ENCODE measurements at regions not wholly inside any gene's neighbourhood (a gene's known extent, or its start where the extent isn't known, plus 50 kb on each side); places are given as distances from the start of the nearest gene placed in this dataset.

GRCh38 chr9:86997156-86997555 is 49.9 kb upstream of the GAS1 start:
- H3K27me3 ChIP-seq (ENCODE audit: control insufficient read depth, insufficient read depth, low read length), result no peaks in the 10 kb centered on the region
- no peaks in the 10 kb centered on the region for H3K4me1 ChIP-seq (ENCODE audit: control insufficient read depth, insufficient read depth, low read length)
- H3K9ac ChIP-seq (ENCODE audit: low read depth, low read length), result no peak overlapping the region
- H3K4me3 ChIP-seq (ENCODE audit: low read length), result no peak overlapping the region
- H3K4me2 ChIP-seq (ENCODE audit: low read length), result no peak overlapping the region
- H3K36me3 ChIP-seq (ENCODE audit: insufficient read depth, low read length), result no peaks in the 10 kb centered on the region
- H3K9me3 ChIP-seq (replicated peaks; ENCODE audit: low read length), result no peaks in the 10 kb centered on the region

- Histone ChIP-seq H3K4me3 (ENCODE audit: low read length) (no peak overlapping the region), H3K4me1 (ENCODE audit: control insufficient read depth, insufficient read depth, low read length) (no peaks in the 10 kb centered on the region), H3K9ac (ENCODE audit: low read depth, low read length) (no peak overlapping the region), H3K9me3 (replicated peaks; ENCODE audit: low read length) (no peaks in the 10 kb centered on the region), H3K36me3 (ENCODE audit: insufficient read depth, low read length) (no peaks in the 10 kb centered on the region), H3K27me3 (ENCODE audit: control insufficient read depth, insufficient read depth, low read length) (no peaks in the 10 kb centered on the region), H3K4me2 (ENCODE audit: low read length) (no peak overlapping the region)
These were observed 50.6 kb upstream of the GAS1 start for GRCh38 chr9:86997951-86998350.

DNA sequence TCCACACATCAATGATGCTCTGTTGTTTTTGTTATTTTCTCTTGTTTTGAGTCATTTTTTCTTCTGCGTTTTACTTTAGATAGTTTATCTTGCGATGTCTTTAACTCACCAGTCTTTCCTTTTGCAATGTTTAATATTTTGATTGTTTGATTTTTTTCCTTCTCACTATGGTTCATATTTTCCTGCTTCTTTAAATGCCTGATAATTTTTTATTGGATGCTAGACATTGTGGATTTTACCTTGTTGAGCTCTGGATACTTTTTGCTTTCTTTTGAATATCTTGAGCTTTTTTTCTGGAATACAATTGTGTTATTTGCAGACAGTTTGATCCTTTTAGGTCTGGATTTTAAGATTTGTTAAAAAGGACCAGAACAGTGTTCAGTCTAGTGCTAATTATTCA is 55.2 kb upstream of the GAS1 start:
- Histone ChIP-seq H3K9me3 (replicated peaks; ENCODE audit: low read length) (no peaks in the 10 kb centered on the region), H3K9ac (ENCODE audit: low read depth, low read length) (no peak overlapping the region), H3K4me2 (ENCODE audit: low read length) (no peak overlapping the region), H3K27me3 (ENCODE audit: control insufficient read depth, insufficient read depth, low read length) (no peaks in the 10 kb centered on the region), H3K4me3 (ENCODE audit: low read length) (no peak overlapping the region), H3K36me3 (ENCODE audit: insufficient read depth, low read length) (no peaks in the 10 kb centered on the region), H3K4me1 (ENCODE audit: control insufficient read depth, insufficient read depth, low read length) (no peaks in the 10 kb centered on the region)

- H3K9ac ChIP-seq (ENCODE audit: low read depth, low read length), result no peak overlapping the region
- no peak overlapping the region for H3K4me2 ChIP-seq (ENCODE audit: low read length)
- no peaks in the 10 kb centered on the region for H3K9me3 ChIP-seq (replicated peaks; ENCODE audit: low read length)
- H3K27me3 ChIP-seq (ENCODE audit: control insufficient read depth, insufficient read depth, low read length), result no peaks in the 10 kb centered on the region
- no peaks in the 10 kb centered on the region for H3K36me3 ChIP-seq (ENCODE audit: insufficient read depth, low read length)
- no peak overlapping the region for H3K4me3 ChIP-seq (ENCODE audit: low read length)
- no peaks in the 10 kb centered on the region for H3K4me1 ChIP-seq (ENCODE audit: control insufficient read depth, insufficient read depth, low read length)
These were observed 56.7 kb upstream of the GAS1 start for GRCh38 chr9:87004016-87004415.

- H3K4me3 ChIP-seq (ENCODE audit: low read length), result no peak overlapping the region
- no peaks in the 10 kb centered on the region for H3K36me3 ChIP-seq (ENCODE audit: insufficient read depth, low read length)
- H3K4me1 ChIP-seq (ENCODE audit: control insufficient read depth, insufficient read depth, low read length), result no peaks in the 10 kb centered on the region
- H3K9me3 ChIP-seq (replicated peaks; ENCODE audit: low read length), result no peaks in the 10 kb centered on the region
- H3K9ac ChIP-seq (ENCODE audit: low read depth, low read length), result no peak overlapping the region
- no peak overlapping the region for H3K4me2 ChIP-seq (ENCODE audit: low read length)
- H3K27me3 ChIP-seq (ENCODE audit: control insufficient read depth, insufficient read depth, low read length), result no peaks in the 10 kb centered on the region
These were observed 59.6 kb upstream of the GAS1 start for GRCh38 chr9:87006956-87007355.

GRCh38 chr9:87007711-87008366 is 60.5 kb upstream of the GAS1 start:
- no peak overlapping the region for H3K9ac ChIP-seq (ENCODE audit: low read depth, low read length)
- no peaks in the 10 kb centered on the region for H3K4me1 ChIP-seq (ENCODE audit: control insufficient read depth, insufficient read depth, low read length)
- H3K27me3 ChIP-seq (ENCODE audit: control insufficient read depth, insufficient read depth, low read length), result no peaks in the 10 kb centered on the region

GRCh38 chr9:87008667-87009066 is 61.4 kb upstream of the GAS1 start:
- no peak overlapping the region for H3K4me2 ChIP-seq (ENCODE audit: low read length)
- H3K4me3 ChIP-seq (ENCODE audit: low read length), result no peak overlapping the region
- no peaks in the 10 kb centered on the region for H3K27me3 ChIP-seq (ENCODE audit: control insufficient read depth, insufficient read depth, low read length)
- H3K9ac ChIP-seq (ENCODE audit: low read depth, low read length), result no peak overlapping the region
- no peaks in the 10 kb centered on the region for H3K36me3 ChIP-seq (ENCODE audit: insufficient read depth, low read length)
- no peaks in the 10 kb centered on the region for H3K9me3 ChIP-seq (replicated peaks; ENCODE audit: low read length)
- H3K4me1 ChIP-seq (ENCODE audit: control insufficient read depth, insufficient read depth, low read length), result no peaks in the 10 kb centered on the region

More at GRCh38 chr9:87007711-87008366, 60.5 kb upstream of the GAS1 start:
- no peak overlapping the region for H3K4me3 ChIP-seq (ENCODE audit: low read length)
- H3K36me3 ChIP-seq (ENCODE audit: insufficient read depth, low read length), result no peaks in the 10 kb centered on the region
- no peak overlapping the region for H3K4me2 ChIP-seq (ENCODE audit: low read length)
- H3K9me3 ChIP-seq (replicated peaks; ENCODE audit: low read length), result no peaks in the 10 kb centered on the region

GRCh38 chr9:87010626-87011025 is 63.3 kb upstream of the GAS1 start:
- no peak overlapping the region for H3K4me3 ChIP-seq (ENCODE audit: low read length)
- no peak overlapping the region for H3K4me2 ChIP-seq (ENCODE audit: low read length)
- H3K4me1 ChIP-seq (ENCODE audit: control insufficient read depth, insufficient read depth, low read length), result no peaks in the 10 kb centered on the region
- H3K9ac ChIP-seq (ENCODE audit: low read depth, low read length), result no peak overlapping the region
- no peaks in the 10 kb centered on the region for H3K36me3 ChIP-seq (ENCODE audit: insufficient read depth, low read length)
- no peaks in the 10 kb centered on the region for H3K9me3 ChIP-seq (replicated peaks; ENCODE audit: low read length)
- no peaks in the 10 kb centered on the region for H3K27me3 ChIP-seq (ENCODE audit: control insufficient read depth, insufficient read depth, low read length)

DNA sequence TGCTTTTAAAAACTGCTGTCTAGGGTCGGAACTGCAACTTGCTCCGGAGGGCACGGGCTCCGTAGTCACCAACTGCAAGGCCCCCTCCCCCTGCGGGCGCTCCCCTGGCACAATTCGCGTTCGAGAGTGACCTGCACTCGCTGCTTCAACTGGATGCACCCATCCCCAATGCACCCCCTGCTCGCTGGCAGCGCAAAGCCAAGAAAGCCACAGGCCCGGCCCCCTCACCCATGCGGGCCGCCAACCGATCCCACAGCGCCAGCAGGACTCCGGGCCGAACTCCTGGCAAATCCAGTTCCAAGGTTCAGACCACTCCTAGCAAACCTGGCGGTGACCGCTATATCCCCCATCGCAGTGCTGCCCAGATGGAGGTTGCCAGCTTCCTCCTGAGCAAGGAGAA is 64.2 kb upstream of the GAS1 start:
- Histone ChIP-seq H3K4me1 (ENCODE audit: control insufficient read depth, insufficient read depth, low read length) (no peaks in the 10 kb centered on the region), H3K36me3 (ENCODE audit: insufficient read depth, low read length) (no peaks in the 10 kb centered on the region), H3K9ac (ENCODE audit: low read depth, low read length) (no peak overlapping the region), H3K27me3 (ENCODE audit: control insufficient read depth, insufficient read depth, low read length) (no peaks in the 10 kb centered on the region), H3K4me2 (ENCODE audit: low read length) (no peak overlapping the region), H3K4me3 (ENCODE audit: low read length) (no peak overlapping the region), H3K9me3 (replicated peaks; ENCODE audit: low read length) (no peaks in the 10 kb centered on the region)

DNA sequence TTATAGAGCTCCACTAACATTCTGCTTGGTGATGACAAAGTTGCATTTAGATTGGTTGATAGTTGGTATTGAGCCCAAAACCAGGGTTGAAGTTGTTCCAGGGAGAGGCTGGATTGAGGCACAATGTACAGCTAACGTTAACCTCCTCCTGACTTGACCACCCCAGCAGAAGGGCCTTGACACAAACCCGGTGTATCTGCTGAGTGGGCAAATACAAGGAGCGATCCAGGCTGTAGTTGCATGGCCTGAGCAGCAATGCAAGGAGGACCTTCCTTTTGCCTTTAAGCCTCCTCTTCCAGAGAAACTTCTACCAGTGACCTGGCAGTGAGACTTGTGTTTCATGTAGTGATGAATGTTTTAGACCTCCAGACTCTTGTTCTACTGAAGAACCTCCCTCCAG is 66.2 kb upstream of the GAS1 start:
- no peak overlapping the region for H3K4me2 ChIP-seq (ENCODE audit: low read length)
- H3K9me3 ChIP-seq (replicated peaks; ENCODE audit: low read length), result no peaks in the 10 kb centered on the region
- H3K27me3 ChIP-seq (ENCODE audit: control insufficient read depth, insufficient read depth, low read length), result no peaks in the 10 kb centered on the region
- no peaks in the 10 kb centered on the region for H3K4me1 ChIP-seq (ENCODE audit: control insufficient read depth, insufficient read depth, low read length)
- H3K36me3 ChIP-seq (ENCODE audit: insufficient read depth, low read length), result no peaks in the 10 kb centered on the region
- H3K4me3 ChIP-seq (ENCODE audit: low read length), result no peak overlapping the region
- H3K9ac ChIP-seq (ENCODE audit: low read depth, low read length), result no peak overlapping the region

DNA sequence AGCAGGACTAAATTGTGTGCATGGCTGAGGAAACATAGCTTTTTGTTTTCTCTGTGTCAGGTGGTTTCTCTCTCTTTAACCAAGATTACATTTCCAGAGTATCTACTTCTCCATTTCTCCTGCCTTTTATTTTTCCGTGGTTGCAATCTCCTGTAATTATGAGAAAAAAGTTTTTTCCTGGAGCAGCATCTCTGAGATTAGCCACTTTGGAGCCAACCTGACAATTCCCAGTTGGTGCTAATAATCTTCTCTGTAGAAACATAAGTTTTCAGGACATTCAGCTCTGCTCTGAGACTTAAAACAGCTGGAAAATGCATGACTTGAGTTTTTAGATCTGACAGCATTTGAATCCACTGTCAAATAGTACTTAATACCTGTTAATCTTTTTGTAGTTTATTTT is 67.1 kb upstream of the GAS1 start:
- Histone ChIP-seq H3K4me1 (ENCODE audit: control insufficient read depth, insufficient read depth, low read length) (no peaks in the 10 kb centered on the region), H3K9me3 (replicated peaks; ENCODE audit: low read length) (no peaks in the 10 kb centered on the region), H3K27me3 (ENCODE audit: control insufficient read depth, insufficient read depth, low read length) (no peaks in the 10 kb centered on the region), H3K4me2 (ENCODE audit: low read length) (no peak overlapping the region), H3K9ac (ENCODE audit: low read depth, low read length) (no peak overlapping the region), H3K36me3 (ENCODE audit: insufficient read depth, low read length) (no peaks in the 10 kb centered on the region), H3K4me3 (ENCODE audit: low read length) (no peak overlapping the region)

DNA sequence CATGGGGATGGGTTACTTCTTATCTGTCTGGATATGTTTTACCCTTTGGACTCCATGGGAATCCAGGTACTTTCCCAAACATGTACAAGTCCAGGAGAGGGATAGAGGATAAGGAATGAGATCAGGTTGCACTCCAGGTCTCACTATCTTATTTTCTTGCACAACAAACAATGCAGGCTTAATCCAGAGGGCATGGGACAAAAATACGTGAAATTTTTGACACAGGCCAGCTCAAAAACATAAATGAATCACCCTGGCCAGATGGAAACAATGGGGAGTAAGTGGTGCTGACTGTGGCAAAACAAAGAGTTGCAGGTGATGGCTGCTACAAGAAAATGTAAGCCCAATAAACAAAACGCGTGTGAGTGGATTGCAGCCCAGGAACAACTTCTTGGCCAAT is 69.4 kb upstream of the GAS1 start:
- H3K4me1 ChIP-seq (ENCODE audit: control insufficient read depth, insufficient read depth, low read length), result no peaks in the 10 kb centered on the region
- no peaks in the 10 kb centered on the region for H3K9me3 ChIP-seq (replicated peaks; ENCODE audit: low read length)
- no peak overlapping the region for H3K4me2 ChIP-seq (ENCODE audit: low read length)
- H3K9ac ChIP-seq (ENCODE audit: low read depth, low read length), result no peak overlapping the region
- H3K27me3 ChIP-seq (ENCODE audit: control insufficient read depth, insufficient read depth, low read length), result no peaks in the 10 kb centered on the region
- H3K4me3 ChIP-seq (ENCODE audit: low read length), result no peak overlapping the region
- no peaks in the 10 kb centered on the region for H3K36me3 ChIP-seq (ENCODE audit: insufficient read depth, low read length)

Data from skeletal muscle satellite cell (primary cell).